SK-N-SH (cell line): ENCODE measurements at regions not wholly inside any gene's neighbourhood (a gene's known extent, or its start where the extent isn't known, plus 50 kb on each side); places are given as distances from the start of the nearest gene placed in this dataset.

Source experiments
- CHD2 ChIP-seq: fragments of 150-350 bp; IDR thresholded peaks from 2 replicates; pipeline ENCODE4 v1.6.1; 2018; ENCODE audit warnings: low read length; ENCODE audit not compliant: partially characterized antibody
- POLR2AphosphoS5 ChIP-seq: IDR thresholded peaks from 2 replicates; pipeline ENCODE4 v1.6.1; 2012; ENCODE audit warnings: low read depth, low read length
- SMC3 ChIP-seq: IDR thresholded peaks from 2 replicates; pipeline ENCODE4 v1.6.1; 2012; ENCODE audit warnings: low read depth, low read length, improper control_type of control experiment
- TF ChIP-seq, protein P1 (sequence below): IDR thresholded peaks from 2 replicates; pipeline ENCODE4 v1.4.0; 2012; ENCODE audit warnings: low read depth, borderline replicate concordance

DNA sequence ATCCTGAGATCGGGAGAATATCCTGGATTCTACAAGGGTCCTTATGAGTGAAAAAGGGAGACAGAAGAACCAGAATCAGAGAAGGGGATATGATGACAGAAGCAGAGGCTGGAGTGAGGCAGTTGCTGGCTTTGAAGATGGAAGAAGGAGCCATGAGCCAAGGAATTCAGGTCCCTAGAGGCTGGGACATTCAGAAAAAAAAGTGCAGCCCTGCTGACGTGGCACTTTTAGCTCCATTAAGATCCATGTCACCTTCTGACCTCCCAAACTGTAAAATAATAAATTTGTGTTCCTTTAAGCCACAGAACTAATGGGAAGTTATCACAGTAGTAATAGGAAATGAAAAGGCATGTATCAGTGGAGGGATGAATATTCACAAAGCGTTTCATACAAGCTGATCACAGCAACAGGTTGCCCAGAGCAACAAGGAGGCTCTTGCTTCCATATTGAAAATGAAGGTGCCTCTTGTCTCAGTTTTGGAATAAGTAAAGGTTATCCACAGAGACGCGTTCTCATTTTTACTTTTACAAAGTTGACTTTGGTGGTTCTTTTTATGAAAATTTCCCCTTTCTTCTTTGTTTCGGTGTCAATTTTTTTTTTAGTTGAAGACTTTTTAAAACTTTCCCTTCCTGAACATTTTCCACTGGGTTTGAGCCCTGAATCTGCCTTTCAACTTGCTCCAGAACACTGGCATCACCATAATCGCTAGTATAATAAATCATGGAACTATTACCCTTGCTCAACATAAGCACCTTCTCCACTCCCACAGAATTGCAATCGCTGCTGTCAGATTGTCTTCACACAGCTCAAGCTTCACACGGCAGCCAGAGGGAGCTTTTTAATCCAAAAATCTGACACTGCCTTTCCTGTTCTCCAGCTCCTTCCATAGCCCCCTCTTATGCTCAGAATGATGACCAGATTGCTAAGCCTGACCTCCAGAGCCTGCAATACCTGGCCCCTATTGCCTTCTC lies 127.6 kb upstream of the RBPJ start:
- TF ChIP-seq CHD2 (no peak), SMC3 (no peak), POLR2AphosphoS5 (no peak)
- TF ChIP-seq, protein P1, sequence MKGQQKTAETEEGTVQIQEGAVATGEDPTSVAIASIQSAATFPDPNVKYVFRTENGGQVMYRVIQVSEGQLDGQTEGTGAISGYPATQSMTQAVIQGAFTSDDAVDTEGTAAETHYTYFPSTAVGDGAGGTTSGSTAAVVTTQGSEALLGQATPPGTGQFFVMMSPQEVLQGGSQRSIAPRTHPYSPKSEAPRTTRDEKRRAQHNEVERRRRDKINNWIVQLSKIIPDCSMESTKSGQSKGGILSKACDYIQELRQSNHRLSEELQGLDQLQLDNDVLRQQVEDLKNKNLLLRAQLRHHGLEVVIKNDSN, result no peak
